Bronchial epithelial cell (primary cell): ENCODE measurements at regions not wholly inside any gene's neighbourhood (a gene's known extent, or its start where the extent isn't known, plus 50 kb on each side); places are given as distances from the start of the nearest gene placed in this dataset.

Experiments used
- DNase-seq: peaks from one replicate; pipeline ENCODE4 v3.0.0-alpha.2; 2010; ENCODE audit warnings: low read depth
- FAIRE-seq: peaks from 2 replicates; lab custom pipeline; 2011; peaks lifted over from hg19 to GRCh38; lab: Jason Lieb, UNC
- H3K27me3 ChIP-seq: 2 replicates; pipeline ENCODE4 v1.5.1; 2011; ENCODE audit warnings: low read length; ENCODE audit not compliant: control insufficient read depth, insufficient read depth
- H3K36me3 ChIP-seq: 2 replicates; pipeline ENCODE4 v1.5.1; 2011; ENCODE audit warnings: low read length; ENCODE audit not compliant: control insufficient read depth, insufficient read depth
- H3K4me3 ChIP-seq: 2 replicates; pipeline ENCODE4 v1.5.1; 2011; ENCODE audit warnings: mild to moderate bottlenecking, low read depth, low read length, control low read depth
- CTCF ChIP-seq: IDR thresholded peaks from 2 replicates; pipeline ENCODE4 v1.5.1; 2011; ENCODE audit warnings: mild to moderate bottlenecking, moderate library complexity, low read length, control low read depth, inconsistent platforms; ENCODE audit not compliant: insufficient read depth, severe bottlenecking

DNA sequence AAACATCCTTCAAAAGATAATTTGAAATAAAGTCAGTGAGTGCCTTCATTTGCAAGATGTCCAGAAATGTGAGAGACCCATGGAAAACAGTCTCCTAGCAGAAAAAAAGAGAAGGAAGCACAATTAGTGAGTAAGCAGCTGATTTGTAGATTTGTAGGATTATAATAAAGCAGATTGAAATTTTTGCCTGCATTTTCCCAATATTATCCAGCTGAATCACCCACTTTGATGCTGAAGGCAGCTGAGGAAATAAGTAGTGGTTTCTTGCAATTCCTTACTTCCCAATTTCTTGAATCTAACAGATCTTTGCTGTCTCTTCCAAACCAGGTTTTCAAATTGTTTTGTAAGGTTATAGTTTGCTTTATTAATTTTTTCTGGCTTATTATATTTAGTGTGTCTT lies 181.4 kb downstream of the GNAT3 start:
- H3K36me3 ChIP-seq, result no peaks in the 10 kb centered on the region
- no peak for DNase-seq
- FAIRE-seq, result no peak
- no peaks in the 10 kb centered on the region for H3K27me3 ChIP-seq
- no peak for TF ChIP-seq CTCF
- H3K4me3 ChIP-seq, result no peak overlapping the region

GRCh38 chr7:80324032-80324431 lies 187.8 kb downstream of the GNAT3 start:
- no peaks in the 10 kb centered on the region for H3K27me3 ChIP-seq
- H3K4me3 ChIP-seq, result no peak overlapping the region
- H3K36me3 ChIP-seq, result no peaks in the 10 kb centered on the region
- FAIRE-seq (no peak), DNase-seq (peak; percentile 94)
- TF ChIP-seq CTCF, result no peak

- Histone ChIP-seq H3K27me3 (no peaks in the 10 kb centered on the region), H3K36me3 (no peaks in the 10 kb centered on the region), H3K4me3 (no peak overlapping the region)
- FAIRE-seq (no peak), DNase-seq (no peak)
- no peak for TF ChIP-seq CTCF
Measured at GRCh38 chr7:80319461-80319860, 184.8 kb downstream of the GNAI1 start.

- Histone ChIP-seq H3K36me3 (no peaks in the 10 kb centered on the region), H3K4me3 (no peak overlapping the region), H3K27me3 (no peaks in the 10 kb centered on the region)
- FAIRE-seq (no peak), DNase-seq (no peak)
- no peak for TF ChIP-seq CTCF
Measured at GRCh38 chr7:80318081-80318480, 183.4 kb downstream of the GNAI1 start.

DNA sequence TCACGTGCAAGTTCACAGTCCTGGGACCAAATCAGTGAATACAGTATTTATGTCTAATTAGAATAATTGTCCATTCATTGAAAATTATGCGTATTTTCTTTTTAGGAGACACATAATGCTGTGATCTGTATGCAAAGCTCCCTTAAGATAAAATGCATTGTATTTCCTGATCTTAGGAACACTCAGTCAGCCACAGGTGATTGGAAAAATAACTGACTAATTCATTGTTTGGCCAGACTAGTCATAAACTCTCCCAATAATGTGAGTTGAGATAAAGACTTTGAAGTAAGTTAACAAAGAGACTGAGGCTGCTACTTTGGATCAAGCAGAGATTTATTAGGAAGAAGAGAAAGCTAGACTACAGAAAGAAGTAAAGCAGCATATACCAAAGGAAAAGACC lies 182.2 kb downstream of the GNAI1 start:
- no peaks in the 10 kb centered on the region for H3K27me3 ChIP-seq
- H3K4me3 ChIP-seq, result no peak overlapping the region
- TF ChIP-seq CTCF, result no peak
- peak; percentile 57 for DNase-seq
- no peak for FAIRE-seq
- H3K36me3 ChIP-seq, result no peaks in the 10 kb centered on the region

- H3K4me3 ChIP-seq, result no peak overlapping the region
- H3K27me3 ChIP-seq, result no peaks in the 10 kb centered on the region
- TF ChIP-seq CTCF, result no peak
- FAIRE-seq (no peak), DNase-seq (no peak)
- no peaks in the 10 kb centered on the region for H3K36me3 ChIP-seq
Measured at GRCh38 chr7:80313716-80314115, 179.1 kb downstream of the GNAI1 start.
